SK-N-SH treated with all-trans-retinoic acid at 6 μM for 48 hours (cell line): ENCODE measurements at regions not wholly inside any gene's neighbourhood (a gene's known extent, or its start where the extent isn't known, plus 50 kb on each side); places are given as distances from the start of the nearest gene placed in this dataset.

Experiments
- ATAC-seq: fragments of 200-7000 bp; cut with Tn5 transposase; 3 replicates; pipeline ENCODE4 v1.9.1; 2020; ENCODE audit warnings: mild to moderate bottlenecking, moderate library complexity
- ARNTL ChIP-seq: fragments of 450-650 bp; formaldehyde crosslinking; IDR thresholded peaks from 2 replicates; pipeline ENCODE4 v1.5.0; 2020; ENCODE audit warnings: low read depth, mild to moderate bottlenecking, moderate library complexity, borderline replicate concordance
- BACH2 ChIP-seq: fragments of 250-450 bp; sonication (Bioruptor Pico); IDR thresholded peaks from 2 replicates; pipeline ENCODE4 v1.9.0; 2021; ENCODE audit warnings: mild to moderate bottlenecking, borderline replicate concordance
- CREB5 ChIP-seq: fragments of 250-450 bp; sonication (Bioruptor Pico); IDR thresholded peaks from 2 replicates; pipeline ENCODE4 v1.5.1; 2020; ENCODE audit warnings: low read depth, mild to moderate bottlenecking, moderate library complexity
- CSDC2 ChIP-seq: fragments of 250-450 bp; sonication (Bioruptor Pico); IDR thresholded peaks from 2 replicates; pipeline ENCODE4 v1.5.0; 2020; ENCODE audit warnings: mild to moderate bottlenecking, moderate library complexity
- CSRNP3 ChIP-seq: fragments of 250-450 bp; sonication (Bioruptor Pico); IDR thresholded peaks from 2 replicates; pipeline ENCODE4 v1.5.1; 2021; ENCODE audit warnings: mild to moderate bottlenecking, moderate library complexity
- ESRRG ChIP-seq: fragments of 250-450 bp; sonication (Bioruptor Pico); IDR thresholded peaks from 2 replicates; pipeline ENCODE4 v1.6.1; 2021; ENCODE audit warnings: mild to moderate bottlenecking
- GLIS3 ChIP-seq: fragments of 250-450 bp; sonication (Bioruptor Pico); IDR thresholded peaks from 2 replicates; pipeline ENCODE4 v1.5.0; 2020; ENCODE audit warnings: mild to moderate bottlenecking, moderate library complexity
- OSR1 ChIP-seq: fragments of 250-450 bp; sonication (Bioruptor Pico); IDR thresholded peaks from 2 replicates; pipeline ENCODE4 v1.8.0; 2022; ENCODE audit warnings: moderate library complexity, mild to moderate bottlenecking, inconsistent platforms
- PATZ1 ChIP-seq: fragments of 250-450 bp; sonication (Bioruptor Pico); IDR thresholded peaks from 2 replicates; pipeline ENCODE4 v1.8.0; 2020; ENCODE audit warnings: mild to moderate bottlenecking, moderate library complexity, borderline replicate concordance
- POU6F1 ChIP-seq: fragments of 250-450 bp; sonication (Bioruptor Pico); IDR thresholded peaks from 2 replicates; pipeline ENCODE4 v1.8.0; 2021; ENCODE audit warnings: low read depth, mild to moderate bottlenecking, moderate library complexity, borderline replicate concordance
- PPARA ChIP-seq: fragments of 250-450 bp; sonication (Bioruptor Pico); IDR thresholded peaks from 2 replicates; pipeline ENCODE4 v1.5.0; 2020; ENCODE audit warnings: mild to moderate bottlenecking, borderline replicate concordance
- RARB ChIP-seq: fragments of 250-450 bp; sonication (Bioruptor Pico); IDR thresholded peaks from 2 replicates; pipeline ENCODE4 v1.8.0; 2021; ENCODE audit warnings: mild to moderate bottlenecking, moderate library complexity
- SNAI2 ChIP-seq: fragments of 250-450 bp; sonication (Bioruptor Pico); IDR thresholded peaks from 2 replicates; pipeline ENCODE4 v1.5.0; 2020; ENCODE audit warnings: mild to moderate bottlenecking, moderate library complexity
- TCF4 ChIP-seq: fragments of 250-450 bp; sonication (Bioruptor Pico); IDR thresholded peaks from 2 replicates; pipeline ENCODE4 v1.8.0; 2021; ENCODE audit warnings: mild to moderate bottlenecking, moderate library complexity, borderline replicate concordance
- TOX ChIP-seq: fragments of 250-450 bp; sonication (Bioruptor Pico); IDR thresholded peaks from 2 replicates; pipeline ENCODE4 v1.8.0; 2021; ENCODE audit warnings: mild to moderate bottlenecking, moderate library complexity, borderline replicate concordance
- TSHZ2 ChIP-seq: fragments of 250-450 bp; sonication (Bioruptor Pico); IDR thresholded peaks from 2 replicates; pipeline ENCODE4 v1.5.0; 2020; ENCODE audit warnings: mild to moderate bottlenecking, moderate library complexity
- ZC3H10 ChIP-seq: fragments of 250-450 bp; sonication (Bioruptor Pico); IDR thresholded peaks from 2 replicates; pipeline ENCODE4 v1.5.1; 2021; ENCODE audit warnings: mild to moderate bottlenecking, moderate library complexity
- ZFP3 ChIP-seq: fragments of 250-450 bp; sonication (Bioruptor Pico); IDR thresholded peaks from 2 replicates; pipeline ENCODE4 v1.5.0; 2020; ENCODE audit warnings: mild to moderate bottlenecking, moderate library complexity
- ZFP30 ChIP-seq: fragments of 450-650 bp; formaldehyde crosslinking; IDR thresholded peaks from 2 replicates; pipeline ENCODE4 v1.5.0; 2022; ENCODE audit warnings: mild to moderate bottlenecking, moderate library complexity
- ZNF565 ChIP-seq: fragments of 450-650 bp; formaldehyde crosslinking; conservative IDR thresholded peaks from 2 replicates; pipeline ENCODE4 v1.5.0; 2020; ENCODE audit warnings: low read depth, mild to moderate bottlenecking, moderate library complexity
- ZNF70 ChIP-seq: fragments of 450-650 bp; formaldehyde crosslinking; IDR thresholded peaks from 2 replicates; pipeline ENCODE4 v1.5.0; 2020; ENCODE audit warnings: mild to moderate bottlenecking, moderate library complexity
- ZNF8 ChIP-seq: fragments of 450-650 bp; formaldehyde crosslinking; IDR thresholded peaks from 2 replicates; pipeline ENCODE4 v1.5.0; 2020; ENCODE audit warnings: mild to moderate bottlenecking, moderate library complexity

GRCh38 chr3:187536185-187536584 is 134.0 kb downstream of the SST start (continued):
- TF ChIP-seq CSDC2, result no peak
- no peak for TF ChIP-seq ESRRG

- TF ChIP-seq RARB (no peak), SNAI2 (CRISPR knock-in tag) (no peak), ZNF70 (CRISPR knock-in tag) (no peak), CREB5 (CRISPR knock-in tag) (no peak), TCF4 (no peak), GLIS3 (CRISPR knock-in tag) (no peak), OSR1 (CRISPR knock-in tag) (no peak), ARNTL (CRISPR knock-in tag) (no peak), ZNF565 (CRISPR knock-in tag) (no peak), BACH2 (no peak), POU6F1 (CRISPR knock-in tag) (no peak), PATZ1 (CRISPR knock-in tag) (no peak), ZFP3 (CRISPR knock-in tag) (no peak), ESRRG (no peak), CSRNP3 (CRISPR knock-in tag) (no peak), TSHZ2 (CRISPR knock-in tag) (no peak), ZNF8 (CRISPR knock-in tag) (no peak), ZFP30 (no peak)
- no peak for ATAC-seq
These were observed 136.4 kb downstream of the SST start for GRCh38 chr3:187533797-187534196.

GRCh38 chr3:187531831-187532230 is 138.4 kb downstream of the SST start:
- no peak for ATAC-seq
- TF ChIP-seq TOX (CRISPR knock-in tag), result no peak
- TF ChIP-seq PPARA, result no peak
- no peak for TF ChIP-seq ZFP30
- TF ChIP-seq BACH2, result no peak
- TF ChIP-seq GLIS3 (CRISPR knock-in tag), result no peak
- TF ChIP-seq ZFP3 (CRISPR knock-in tag), result no peak
- TF ChIP-seq RARB, result no peak
- no peak for TF ChIP-seq CSDC2
- no peak for TF ChIP-seq ARNTL (CRISPR knock-in tag)
- no peak for TF ChIP-seq PATZ1 (CRISPR knock-in tag)
- no peak for TF ChIP-seq TCF4
- TF ChIP-seq ZC3H10, result no peak
- no peak for TF ChIP-seq CSRNP3 (CRISPR knock-in tag)
- no peak for TF ChIP-seq OSR1 (CRISPR knock-in tag)
- no peak for TF ChIP-seq ZNF565 (CRISPR knock-in tag)
- TF ChIP-seq ESRRG, result no peak
- no peak for TF ChIP-seq TSHZ2 (CRISPR knock-in tag)
- TF ChIP-seq ZNF70 (CRISPR knock-in tag), result no peak
